H1 (cell line): ENCODE measurements at regions not wholly inside any gene's neighbourhood (a gene's known extent, or its start where the extent isn't known, plus 50 kb on each side); places are given as distances from the start of the nearest gene placed in this dataset.
"Not testable (repeated sequence)": the region's sequence is repeated elsewhere in the genome, so short reads cannot be mapped to it uniquely, and the experiment has no call there.

ENCODE experiments used
- CTCF ChIA-PET: fragments of 300-600 bp; sonication (Branson Sonifier 250); formaldehyde crosslinking; loops from one replicate; lab custom pipeline; 2021; ENCODE audit not compliant: partially characterized antibody; lab: Charles Lee
- POLR2A ChIA-PET: fragments of 300-600 bp; sonication (Branson Sonifier 250); formaldehyde crosslinking; loops from one replicate; lab custom pipeline; 2021; ENCODE audit warnings: inconsistent platforms; ENCODE audit not compliant: partially characterized antibody; lab: Charles Lee
- DNase-seq, 2 experiments: peaks; one replicate each; pipeline versions ENCODE4 v3.0.0 to v3.0.0-alpha.2; 2010 to 2022; ENCODE audit warnings: low spot score in 2 of 2, low read depth in 1 of 2, mixed read lengths in 1 of 2
- FAIRE-seq: peaks from 2 replicates; lab custom pipeline; 2011; peaks lifted over from hg19 to GRCh38; lab: Jason Lieb, UNC
- H2AFZ ChIP-seq: 2 replicates; pipeline ENCODE4 v1.8.1; 2012; ENCODE audit warnings: low read length, inconsistent platforms
- H2AK5ac ChIP-seq: 2 replicates; pipeline ENCODE4 v1.6.1; 2013; ENCODE audit warnings: low read depth, low read length
- H2BK120ac ChIP-seq: replicated peaks from 2 replicates; pipeline ENCODE3; 2013; ENCODE audit warnings: low read depth, low read length, inconsistent platforms
- H2BK12ac ChIP-seq: 2 replicates; pipeline ENCODE4 v1.6.1; 2013; ENCODE audit warnings: low read depth, low read length
- H2BK15ac ChIP-seq: 2 replicates; pipeline ENCODE4 v1.6.1; 2013; ENCODE audit warnings: low read length
- H2BK20ac ChIP-seq: 2 replicates; pipeline ENCODE4 v1.6.1; 2013; ENCODE audit warnings: low read length
- H2BK5ac ChIP-seq: 2 replicates; pipeline ENCODE4 v1.6.1; 2013; ENCODE audit warnings: low read depth, low read length
- H3K14ac ChIP-seq: 2 replicates; pipeline ENCODE4 v1.6.1; 2013; ENCODE audit warnings: inconsistent platforms; ENCODE audit not compliant: insufficient read length
- H3K18ac ChIP-seq: 2 replicates; pipeline ENCODE4 v1.6.1; 2013; ENCODE audit warnings: low read length; ENCODE audit errors: extremely low read depth
- H3K23ac ChIP-seq: 2 replicates; pipeline ENCODE4 v1.6.1; 2013; ENCODE audit warnings: inconsistent platforms; ENCODE audit not compliant: insufficient read length
- H3K23me2 ChIP-seq: 2 replicates; pipeline ENCODE4 v1.6.1; 2013; ENCODE audit warnings: low read depth, low read length
- H3K27ac ChIP-seq: 2 replicates; pipeline ENCODE4 v1.6.1; 2011; ENCODE audit warnings: low read depth, low read length, inconsistent platforms
- H3K27me3 ChIP-seq, 4 experiments: replicated peaks in 1 of 4; 1 replicate in 1 of 4; 2 replicates in 3 of 4; pipeline versions ENCODE4 v1.6.1 to v1.8.1; 2011 to 2013; ENCODE audit warnings: low read length in 3 of 4, mild to moderate bottlenecking in 3 of 4, inconsistent platforms in 2 of 4, mixed read lengths in 2 of 4, moderate library complexity in 1 of 4; ENCODE audit not compliant: control insufficient read depth in 3 of 4, insufficient read depth in 3 of 4; ENCODE audit errors: extremely low read depth in 1 of 4
- H3K36me3 ChIP-seq, 4 experiments: 2 replicates each; pipeline versions ENCODE4 v1.6.1 to v1.8.1; 2011 to 2013; ENCODE audit warnings: mild to moderate bottlenecking in 4 of 4, low read length in 3 of 4, moderate library complexity in 2 of 4, control low read depth in 1 of 4, inconsistent platforms in 1 of 4; ENCODE audit not compliant: insufficient read depth in 4 of 4, control insufficient read depth in 2 of 4
- H3K4ac ChIP-seq: replicated peaks from 2 replicates; pipeline ENCODE3; 2013; ENCODE audit warnings: low read length, low read depth, mixed read lengths, inconsistent platforms; ENCODE audit not compliant: insufficient read length
- H3K4me1 ChIP-seq, 4 experiments: replicated peaks in 1 of 4; 1 replicate in 1 of 4; 2 replicates in 3 of 4; pipeline versions ENCODE4 v1.6.1 to v1.8.1; 2011 to 2013; ENCODE audit warnings: low read length in 3 of 4, inconsistent platforms in 2 of 4, mixed read lengths in 1 of 4; ENCODE audit not compliant: insufficient read depth in 4 of 4, control insufficient read depth in 3 of 4
- H3K4me2 ChIP-seq, 2 experiments: 2 replicates each; pipeline versions ENCODE4 v1.6.1 to v1.8.1; 2011 to 2013; ENCODE audit warnings: low read depth in 2 of 2, low read length in 2 of 2, control low read depth in 1 of 2, inconsistent platforms in 1 of 2, mild to moderate bottlenecking in 1 of 2; ENCODE audit not compliant: insufficient read depth in 1 of 2
- H3K4me3 ChIP-seq, 4 experiments: fragments of 200-600, 300-600 bp in 1 of 4; sonication (generic), shearing (Covaris generic), sonication (Bioruptor Twin) in 1 of 4; 2 replicates each; pipeline versions ENCODE4 v1.5.1 to v1.8.1; 2011 to 2016; ENCODE audit warnings: low read length in 4 of 4, low read depth in 3 of 4, control low read depth in 2 of 4, inconsistent platforms in 2 of 4, mild to moderate bottlenecking in 2 of 4, mixed read lengths in 1 of 4, moderate library complexity in 1 of 4; ENCODE audit not compliant: insufficient read depth in 2 of 4; ENCODE audit errors: extremely low read depth in 1 of 4
- H3K56ac ChIP-seq: replicated peaks from 2 replicates; pipeline ENCODE3; 2013; ENCODE audit warnings: low read depth, mild to moderate bottlenecking, mixed read lengths, low read length, inconsistent platforms; ENCODE audit not compliant: insufficient read length
- H3K79me1 ChIP-seq: 2 replicates; pipeline ENCODE4 v1.6.1; 2013; ENCODE audit warnings: low read depth, low read length, control low read depth
- H3K79me2 ChIP-seq, 2 experiments: 2 replicates each; pipeline versions ENCODE4 v1.6.1 to v1.8.1; 2012 to 2013; ENCODE audit warnings: low read length in 2 of 2, mild to moderate bottlenecking in 2 of 2, inconsistent platforms in 1 of 2; ENCODE audit not compliant: insufficient read depth in 2 of 2, control insufficient read depth in 1 of 2
- H3K9ac ChIP-seq, 4 experiments: replicated peaks in 1 of 4; 1 replicate in 1 of 4; 2 replicates in 3 of 4; pipeline versions ENCODE4 v1.6.1 to v1.8.1; 2011 to 2013; ENCODE audit warnings: low read depth in 3 of 4, low read length in 3 of 4, control low read depth in 2 of 4, mild to moderate bottlenecking in 2 of 4, moderate library complexity in 2 of 4, inconsistent platforms in 1 of 4; ENCODE audit errors: extremely low read depth in 1 of 4
- H3K9me3 ChIP-seq, 2 experiments: 2 replicates each; pipeline versions ENCODE4 v1.6.1 to v1.8.1; 2012 to 2013; ENCODE audit warnings: mild to moderate bottlenecking in 2 of 2, moderate library complexity in 2 of 2, control low read depth in 1 of 2, inconsistent platforms in 1 of 2, low read depth in 1 of 2, low read length in 1 of 2, mixed read lengths in 1 of 2; ENCODE audit not compliant: insufficient read depth in 2 of 2
- H4K20me1 ChIP-seq, 2 experiments: replicated peaks in 1 of 2; 2 replicates each; pipeline versions ENCODE3 to v1.8.1; 2011 to 2013; ENCODE audit warnings: inconsistent platforms in 2 of 2, low read length in 2 of 2, mild to moderate bottlenecking in 1 of 2; ENCODE audit not compliant: insufficient read depth in 2 of 2, control insufficient read depth in 1 of 2
- H4K5ac ChIP-seq: 2 replicates; pipeline ENCODE4 v1.6.1; 2013; ENCODE audit warnings: low read length, low read depth, mixed read lengths, inconsistent platforms; ENCODE audit not compliant: insufficient read length
- H4K8ac ChIP-seq: 2 replicates; pipeline ENCODE4 v1.8.0; 2013; ENCODE audit warnings: mild to moderate bottlenecking, moderate library complexity, low read length, inconsistent platforms; ENCODE audit not compliant: insufficient read depth; ENCODE audit errors: extremely low read depth
- H4K91ac ChIP-seq: replicated peaks from 2 replicates; pipeline ENCODE3; 2013; ENCODE audit warnings: low read length, mixed read lengths, inconsistent platforms; ENCODE audit not compliant: insufficient read length
- WGBS, 2 experiments: shearing (Covaris generic) in 1 of 2; methylation state at CpG; one replicate each; pipeline versions ENCODE4 v1.1.6 to v1.1.7; 2013 to 2015; ENCODE audit warnings: low lambda C conversion rate in 2 of 2, mixed read lengths in 2 of 2, inconsistent platforms in 1 of 2, low coverage in 1 of 2, missing lambda C conversion rate in 1 of 2; ENCODE audit not compliant: insufficient replicate concordance in 2 of 2, insufficient coverage in 1 of 2, insufficient read length in 1 of 2; ENCODE audit errors: extremely low coverage in 1 of 2, missing lambda C conversion rate in 1 of 2; 5-methylcytosine and 5-hydroxymethylcytosine counted together

DNA sequence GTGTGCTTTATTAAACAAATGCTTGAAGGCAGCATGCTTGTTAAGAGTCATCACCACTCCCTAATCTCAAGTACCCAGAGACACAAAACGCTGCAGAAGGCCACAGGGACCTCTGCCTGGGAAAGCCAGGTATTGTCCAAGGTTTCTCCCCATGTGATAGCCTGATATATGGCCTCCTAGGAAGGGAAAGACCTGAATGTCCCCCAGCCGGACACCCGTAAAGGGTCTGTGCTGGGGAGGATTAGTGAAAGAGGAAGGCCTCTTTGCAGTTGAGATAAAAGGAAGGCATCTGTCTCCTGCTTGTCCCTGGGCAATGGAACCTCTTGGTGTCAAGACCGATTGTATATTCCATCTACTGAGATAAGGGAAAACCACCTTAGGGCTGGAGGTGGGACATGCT lies 159.7 kb downstream of the ADRA2C start:
- DNase-seq, H4K91ac ChIP-seq, H3K4me1 ChIP-seq, H3K36me3 ChIP-seq, H2BK5ac ChIP-seq, H3K79me2 ChIP-seq, H2BK15ac ChIP-seq, H3K23me2 ChIP-seq, H3K9me3 ChIP-seq, H3K23ac ChIP-seq, H3K27ac ChIP-seq, H2BK120ac ChIP-seq, H3K18ac ChIP-seq, H3K9ac ChIP-seq, H2BK20ac ChIP-seq, H2AFZ ChIP-seq, H3K79me1 ChIP-seq, H3K4me3 ChIP-seq, H2BK12ac ChIP-seq, H4K20me1 ChIP-seq, H3K14ac ChIP-seq, H2AK5ac ChIP-seq, H4K8ac ChIP-seq, FAIRE-seq, H4K5ac ChIP-seq, H3K27me3 ChIP-seq, H3K56ac ChIP-seq, H3K4me2 ChIP-seq, CTCF ChIA-PET, H3K4ac ChIP-seq, POLR2A ChIA-PET: not testable (repeated sequence)
- WGBS, 2 experiments: 69% methylated on average over 4 of the region's 4 CpGs; no CpG with 5 or more reads in 1 of the 2 experiments

- H3K9me3 ChIP-seq, H2BK20ac ChIP-seq, H3K4me3 ChIP-seq, POLR2A ChIA-PET, H4K91ac ChIP-seq, H2BK120ac ChIP-seq, H3K9ac ChIP-seq, H3K4me1 ChIP-seq, FAIRE-seq, CTCF ChIA-PET, H2AFZ ChIP-seq, H3K27ac ChIP-seq, H3K23ac ChIP-seq, H3K79me1 ChIP-seq, H4K8ac ChIP-seq, H3K56ac ChIP-seq, H4K5ac ChIP-seq, H2AK5ac ChIP-seq, H2BK15ac ChIP-seq, H3K4ac ChIP-seq, H3K79me2 ChIP-seq, H3K36me3 ChIP-seq, H2BK12ac ChIP-seq, H3K23me2 ChIP-seq, H3K14ac ChIP-seq, H3K18ac ChIP-seq, H3K4me2 ChIP-seq, H4K20me1 ChIP-seq, DNase-seq, H3K27me3 ChIP-seq: not testable (repeated sequence)
- WGBS, 2 experiments: 75% methylated on average over 10 of the region's 10 CpGs; no CpG with 5 or more reads in 1 of the 2 experiments
- H2BK5ac ChIP-seq: peak overlapping the region; percentile 97; the same call in 1 of the 2 replicates
These were observed 160.1 kb downstream of the ADRA2C start for GRCh38 chr4:3926271-3926670.
